PC-3 (cell line): ENCODE measurements at regions not wholly inside any gene's neighbourhood (a gene's known extent, or its start where the extent isn't known, plus 50 kb on each side); places are given as distances from the start of the nearest gene placed in this dataset.

ENCODE experiments used
- ATAC-seq: fragments of 200-7000 bp; cut with Tn5 transposase; 2 replicates; pipeline ENCODE4 v1.9.1; 2020; ENCODE audit warnings: mild to moderate bottlenecking, moderate library complexity
- BruUV-seq: library from RNA; stranded (reverse); fragments of 400-500 nt; replicated peaks from 2 replicates; lab custom pipeline; 2021; lab: Mats Ljungman, UMichigan
- CTCF ChIA-PET: fragments of 300-600 bp; sonication (Branson Sonifier 250); formaldehyde crosslinking; loops from one replicate; lab custom pipeline; 2022; ENCODE audit warnings: antibody characterized with exemption; lab: Charles Lee
- POLR2A ChIA-PET: fragments of 300-600 bp; sonication (Branson Sonifier 250); formaldehyde crosslinking; loops from one replicate; lab custom pipeline; 2022; ENCODE audit warnings: antibody characterized with exemption; ENCODE audit not compliant: unreplicated experiment; lab: Charles Lee
- DNase-seq: peaks from one replicate; pipeline ENCODE4 v3.0.0-alpha.2; 2015
- H2AFZ ChIP-seq: fragments of 300-600 bp; sonication (generic); 2 replicates; pipeline ENCODE4 v1.6.0; 2016; ENCODE audit warnings: antibody characterized with exemption, low read length
- H3F3A ChIP-seq: fragments of 300-600 bp; sonication (generic); one replicate; pipeline ENCODE4 v1.6.0; 2017; ENCODE audit warnings: antibody characterized with exemption, low read length, control low read depth, mild to moderate bottlenecking; ENCODE audit not compliant: unreplicated experiment
- H3K27ac ChIP-seq: fragments of 300-600 bp; sonication (generic); 2 replicates; pipeline ENCODE4 v1.5.1; 2016; ENCODE audit warnings: mild to moderate bottlenecking, low read length
- H3K27me3 ChIP-seq: fragments of 300-600 bp; sonication (generic); 2 replicates; pipeline ENCODE4 v1.6.1; 2016; ENCODE audit warnings: low read length, mixed read lengths
- H3K36me3 ChIP-seq: fragments of 300-600 bp; sonication (generic); 2 replicates; pipeline ENCODE4 v1.6.1; 2016; ENCODE audit warnings: low read depth, mixed run types, low read length, mixed read lengths
- H3K4me1 ChIP-seq: fragments of 300-600 bp; sonication (generic); 2 replicates; pipeline ENCODE4 v1.5.1; 2016; ENCODE audit warnings: low read length; ENCODE audit not compliant: insufficient read depth
- H3K4me2 ChIP-seq: fragments of 300-600 bp; sonication (generic); 2 replicates; pipeline ENCODE4 v1.6.0; 2016; ENCODE audit warnings: low read length
- H3K4me3 ChIP-seq: fragments of 300-600 bp; sonication (generic); 2 replicates; pipeline ENCODE4 v1.5.1; 2016; ENCODE audit warnings: mild to moderate bottlenecking, low read length, mixed read lengths
- H3K79me2 ChIP-seq: fragments of 300-600 bp; sonication (generic); 2 replicates; pipeline ENCODE4 v1.6.1; 2017; ENCODE audit warnings: low read length, mixed read lengths
- H3K9ac ChIP-seq: fragments of 300-600 bp; sonication (generic); 2 replicates; pipeline ENCODE4 v1.6.0; 2016; ENCODE audit warnings: mild to moderate bottlenecking, low read length
- H3K9me2 ChIP-seq: fragments of 300-600 bp; sonication (generic); replicated peaks from 2 replicates; pipeline ENCODE4 v1.6.1; 2016; ENCODE audit warnings: mixed run types, low read length, mixed read lengths
- H3K9me3 ChIP-seq: fragments of 300-600 bp; sonication (generic); 2 replicates; pipeline ENCODE4 v1.6.1; 2016; ENCODE audit warnings: low read length, mixed read lengths
- H4K20me1 ChIP-seq: fragments of 300-600 bp; sonication (generic); 2 replicates; pipeline ENCODE4 v1.6.1; 2016; ENCODE audit warnings: low read length, mixed read lengths
- EZH2 ChIP-seq: fragments of 300-600 bp; sonication (generic); IDR thresholded peaks from one replicate; pipeline ENCODE4 v1.6.1; 2017; ENCODE audit warnings: antibody characterized with exemption, mild to moderate bottlenecking, low read length; ENCODE audit not compliant: unreplicated experiment
- EZH2phosphoT487 ChIP-seq: fragments of 300-600 bp; sonication (generic); IDR thresholded peaks from 2 replicates; pipeline ENCODE4 v1.6.1; 2018; ENCODE audit warnings: mild to moderate bottlenecking, antibody characterized with exemption, low read length, borderline replicate concordance
- intact Hi-C: fragments of 100-400 bp; cut with micrococcal nuclease; formaldehyde crosslinking; loops from 2 replicates; pipeline ENCODE4 v1.9.0; 2023
- TF ChIP-seq, protein P1 (sequence below): fragments of 300-600 bp; sonication (generic); conservative IDR thresholded peaks from 2 replicates; pipeline ENCODE4 v1.5.1; 2017; ENCODE audit warnings: antibody characterized with exemption, low read depth, mild to moderate bottlenecking, low read length

DNA sequence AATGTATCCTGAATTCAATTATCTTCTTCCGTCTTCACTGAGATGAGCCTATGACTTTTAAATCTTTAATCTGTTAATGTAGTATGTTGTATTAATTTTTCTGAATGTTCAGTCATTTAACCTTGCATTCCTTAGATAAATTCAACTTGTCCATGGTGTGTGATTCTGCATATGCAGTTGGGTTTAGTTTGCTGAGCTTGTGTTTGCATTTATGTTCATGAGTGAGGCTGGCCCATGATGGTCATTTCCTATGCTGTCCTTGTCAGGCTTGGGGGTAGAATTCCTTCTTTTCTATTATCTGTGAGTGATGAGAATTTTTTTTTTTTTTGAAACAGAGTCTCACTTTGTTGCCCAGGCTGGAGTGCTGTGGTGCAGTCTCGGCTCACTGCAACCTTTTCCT, 131.8 kb upstream of the COL5A1 start:
- CTCF ChIA-PET = no interaction called here
- TF ChIP-seq EZH2phosphoT487 (no peak), EZH2 (no peak)
- TF ChIP-seq, protein P1, sequence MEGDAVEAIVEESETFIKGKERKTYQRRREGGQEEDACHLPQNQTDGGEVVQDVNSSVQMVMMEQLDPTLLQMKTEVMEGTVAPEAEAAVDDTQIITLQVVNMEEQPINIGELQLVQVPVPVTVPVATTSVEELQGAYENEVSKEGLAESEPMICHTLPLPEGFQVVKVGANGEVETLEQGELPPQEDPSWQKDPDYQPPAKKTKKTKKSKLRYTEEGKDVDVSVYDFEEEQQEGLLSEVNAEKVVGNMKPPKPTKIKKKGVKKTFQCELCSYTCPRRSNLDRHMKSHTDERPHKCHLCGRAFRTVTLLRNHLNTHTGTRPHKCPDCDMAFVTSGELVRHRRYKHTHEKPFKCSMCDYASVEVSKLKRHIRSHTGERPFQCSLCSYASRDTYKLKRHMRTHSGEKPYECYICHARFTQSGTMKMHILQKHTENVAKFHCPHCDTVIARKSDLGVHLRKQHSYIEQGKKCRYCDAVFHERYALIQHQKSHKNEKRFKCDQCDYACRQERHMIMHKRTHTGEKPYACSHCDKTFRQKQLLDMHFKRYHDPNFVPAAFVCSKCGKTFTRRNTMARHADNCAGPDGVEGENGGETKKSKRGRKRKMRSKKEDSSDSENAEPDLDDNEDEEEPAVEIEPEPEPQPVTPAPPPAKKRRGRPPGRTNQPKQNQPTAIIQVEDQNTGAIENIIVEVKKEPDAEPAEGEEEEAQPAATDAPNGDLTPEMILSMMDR = no peak
- DNase-seq (no peak), ATAC-seq (no peak)
- Histone ChIP-seq H3K4me3 (no peak overlapping the region), H3K4me1 (no peaks in the 10 kb centered on the region), H2AFZ (no peak overlapping the region), H4K20me1 (no peaks in the 10 kb centered on the region), H3K27ac (no peak overlapping the region), H3K36me3 (no peaks in the 10 kb centered on the region), H3K9ac (no peak overlapping the region), H3K9me2 (no peaks in the 10 kb centered on the region), H3K4me2 (no peak overlapping the region), H3K79me2 (no peaks in the 10 kb centered on the region), H3F3A (no peaks in the 10 kb centered on the region), H3K27me3 (no peaks in the 10 kb centered on the region), H3K9me3 (no peaks in the 10 kb centered on the region)
- POLR2A ChIA-PET = no interaction called here
- intact Hi-C loops = no loop called here
- BruUV-seq = no TSS peak

DNA sequence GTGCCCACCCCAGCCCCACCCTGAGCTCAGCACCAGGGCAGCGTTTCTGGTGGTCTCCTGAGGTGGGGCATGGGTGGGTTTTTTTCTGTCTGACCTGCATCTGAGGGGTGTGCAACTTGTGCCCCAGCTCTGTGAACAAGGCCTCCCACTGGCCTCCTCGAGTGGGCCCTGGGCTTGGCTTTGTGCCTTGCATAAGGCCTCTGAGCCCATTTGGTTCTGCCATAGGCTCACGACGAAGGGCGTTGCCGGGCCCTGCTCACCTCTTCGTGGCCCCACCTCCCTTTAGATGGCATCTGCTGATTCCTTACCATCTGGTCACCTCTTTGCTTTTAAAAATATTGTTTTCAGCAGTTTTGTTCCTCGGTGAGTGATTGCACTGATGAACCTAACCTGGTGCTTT, 127.1 kb upstream of the COL5A1 start:
- ATAC-seq = no peak
- no peak for DNase-seq
- Histone ChIP-seq H4K20me1 (no peaks in the 10 kb centered on the region), H3K4me3 (no peak overlapping the region), H3K27ac (no peak overlapping the region), H3F3A (no peaks in the 10 kb centered on the region), H3K9me2 (no peaks in the 10 kb centered on the region), H3K4me1 (no peaks in the 10 kb centered on the region), H3K36me3 (no peaks in the 10 kb centered on the region), H3K9ac (no peak overlapping the region), H3K79me2 (no peaks in the 10 kb centered on the region), H3K27me3 (no peaks in the 10 kb centered on the region), H3K4me2 (no peak overlapping the region), H2AFZ (no peak overlapping the region), H3K9me3 (no peaks in the 10 kb centered on the region)
- ChIA-PET POLR2A (no interaction called here), CTCF (no interaction called here)
- intact Hi-C loops = no loop called here
- no TSS peak for BruUV-seq
- no peak for TF ChIP-seq EZH2phosphoT487
- TF ChIP-seq, protein P1 = no peak

DNA sequence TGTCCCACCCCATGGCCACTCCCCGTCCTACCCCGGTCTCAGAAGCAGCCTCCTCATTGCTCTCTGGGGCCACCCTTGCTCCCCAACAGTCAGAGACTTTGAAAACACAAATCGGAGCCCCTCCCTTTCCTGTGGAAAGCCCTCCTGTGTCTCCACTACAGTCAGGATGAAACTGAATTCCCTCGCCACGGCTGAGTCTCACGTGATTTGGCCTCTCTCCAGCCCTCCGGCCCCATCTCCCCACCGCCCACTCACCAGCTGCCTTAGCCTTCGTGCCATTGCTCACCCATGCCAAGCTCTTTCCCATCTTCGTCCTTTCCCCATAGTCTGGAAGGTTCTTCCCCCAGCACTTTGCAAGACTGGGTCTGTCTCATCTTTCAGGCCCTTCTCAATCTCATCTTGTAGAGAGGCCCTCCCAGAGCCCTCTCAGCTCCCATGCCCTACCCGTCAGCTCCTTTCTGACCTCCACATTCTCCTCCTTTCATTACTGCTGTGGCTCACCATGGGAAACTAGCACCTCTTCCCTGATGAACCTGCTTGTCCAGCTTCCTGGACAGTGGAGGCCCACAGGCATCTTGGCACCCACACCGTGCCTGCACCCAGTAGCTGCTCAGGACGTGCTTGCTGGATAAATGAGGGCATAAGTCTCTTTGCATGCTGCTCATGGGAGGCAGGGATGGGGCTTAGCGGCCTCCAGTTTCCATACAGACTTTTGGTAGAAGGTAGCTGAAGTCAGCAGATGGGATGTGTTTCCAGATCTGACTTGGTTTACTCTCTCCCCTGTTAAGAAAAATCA, 126.4 kb upstream of the COL5A1 start:
- Histone ChIP-seq H3F3A (no peaks in the 10 kb centered on the region), H3K36me3 (no peaks in the 10 kb centered on the region), H4K20me1 (no peaks in the 10 kb centered on the region), H3K9me2 (no peaks in the 10 kb centered on the region), H3K9ac (no peak overlapping the region), H3K27me3 (no peaks in the 10 kb centered on the region), H3K4me1 (no peaks in the 10 kb centered on the region), H3K27ac (no peak overlapping the region), H3K79me2 (no peaks in the 10 kb centered on the region), H3K9me3 (no peaks in the 10 kb centered on the region), H3K4me3 (no peak overlapping the region), H3K4me2 (no peak overlapping the region), H2AFZ (no peak overlapping the region)
- POLR2A ChIA-PET = no interaction called here
- CTCF ChIA-PET = no interaction called here
- no peak for TF ChIP-seq EZH2phosphoT487
- TF ChIP-seq, protein P1 = no peak
- TF ChIP-seq EZH2 = no peak
- no peak for DNase-seq
- intact Hi-C loops = no loop called here
- no TSS peak for BruUV-seq
- ATAC-seq = no peak
